GM12878 (cell line): ENCODE measurements at regions not wholly inside any gene's neighbourhood (a gene's known extent, or its start where the extent isn't known, plus 50 kb on each side); places are given as distances from the start of the nearest gene placed in this dataset.

Source experiments
- ATAC-seq: fragments of 200-7000 bp; cut with Tn5 transposase; 3 replicates; pipeline ENCODE4 v1.9.1; 2020; ENCODE audit warnings: mild to moderate bottlenecking, moderate library complexity
- BruUV-seq: library from RNA; stranded (reverse); fragments of 400-500 nt; replicated peaks from 2 replicates; lab custom pipeline; 2021; lab: Mats Ljungman, UMichigan
- CTCF ChIA-PET: fragments of 300-600 bp; sonication (Branson Sonifier 250); formaldehyde crosslinking; extraction: SDS; loops from one replicate; lab custom pipeline; 2021; ENCODE audit warnings: inconsistent platforms; lab: Yijun Ruan, JAX
- POLR2A ChIA-PET: fragments of 350-600 bp; formaldehyde crosslinking; extraction: SDS; loops from one replicate; lab custom pipeline; 2021; ENCODE audit warnings: inconsistent platforms; lab: Charles Lee
- RAD21 ChIA-PET: fragments of 300-600 bp; sonication (Branson Sonifier 250); formaldehyde crosslinking; loops from one replicate; lab custom pipeline; 2023; ENCODE audit warnings: antibody characterized with exemption; ENCODE audit not compliant: unreplicated experiment; lab: Charles Lee
- SMC1A ChIA-PET: fragments of 300-600 bp; sonication (Branson Sonifier 250); formaldehyde crosslinking; loops from one replicate; lab custom pipeline; 2023; ENCODE audit not compliant: unreplicated experiment, uncharacterized antibody; lab: Charles Lee
- DNase-seq: peaks from one replicate; pipeline ENCODE4 v3.0.0-alpha.2; 2011; ENCODE audit warnings: low read depth, low spot score
- FAIRE-seq: peaks from 3 replicates; lab custom pipeline; 2011; peaks lifted over from hg19 to GRCh38; lab: Jason Lieb, UNC
- H2AFZ ChIP-seq: 2 replicates; pipeline ENCODE4 v1.6.0; 2011; ENCODE audit warnings: low read depth, low read length, control low read depth; ENCODE audit not compliant: control insufficient read depth
- H3K27ac ChIP-seq: 2 replicates; pipeline ENCODE4 v1.5.1; 2011; ENCODE audit warnings: control low read depth; ENCODE audit not compliant: control insufficient read depth, insufficient read depth
- H3K27me3 ChIP-seq, 2 experiments: replicated peaks in 1 of 2; 2 replicates each; pipeline versions ENCODE4 v1.6.0 to v1.6.1; 2011; ENCODE audit warnings: low read length in 1 of 2; ENCODE audit not compliant: control insufficient read depth in 2 of 2, insufficient read depth in 2 of 2
- H3K36me3 ChIP-seq, 2 experiments: 2 replicates each; pipeline ENCODE4 v1.5.1; 2011; ENCODE audit warnings: low read length in 1 of 2; ENCODE audit not compliant: control insufficient read depth in 2 of 2, insufficient read depth in 2 of 2
- H3K4me1 ChIP-seq: 2 replicates; pipeline ENCODE4 v1.6.1; 2011; ENCODE audit warnings: mild to moderate bottlenecking, low read length, moderate library complexity, mixed read lengths; ENCODE audit not compliant: control insufficient read depth, insufficient read depth
- H3K4me2 ChIP-seq: 2 replicates; pipeline ENCODE4 v1.6.0; 2011; ENCODE audit warnings: control low read depth; ENCODE audit not compliant: control insufficient read depth, insufficient read depth
- H3K4me3 ChIP-seq: fragments of 200-600 bp; sonication (generic); 2 replicates; pipeline ENCODE4 v1.5.1; 2016
- H3K79me2 ChIP-seq: 2 replicates; pipeline ENCODE4 v1.6.0; 2011; ENCODE audit warnings: low read length; ENCODE audit not compliant: control insufficient read depth, insufficient read depth
- H3K9ac ChIP-seq: 2 replicates; pipeline ENCODE4 v1.8.0; 2011; ENCODE audit warnings: low read length, control low read depth, mixed read lengths; ENCODE audit not compliant: control insufficient read depth, insufficient read depth
- H3K9me3 ChIP-seq: replicated peaks from 3 replicates; pipeline ENCODE4 v1.5.1; 2011; ENCODE audit warnings: mild to moderate bottlenecking, low read length; ENCODE audit not compliant: control insufficient read depth, insufficient read depth
- H4K20me1 ChIP-seq: 2 replicates; pipeline ENCODE4 v1.6.0; 2011; ENCODE audit not compliant: control insufficient read depth, insufficient read depth
- EED ChIP-seq: sonication (generic); IDR thresholded peaks from 2 replicates; pipeline ENCODE4 v1.6.1; 2016; ENCODE audit warnings: antibody characterized with exemption, low read depth
- ETV6 ChIP-seq, 2 experiments: fragments of 450-650 bp in 1 of 2; IDR thresholded peaks in 1 of 2; conservative IDR thresholded peaks in 1 of 2; 2 replicates each; pipeline ENCODE4 v1.6.1; 2014; ENCODE audit warnings: antibody characterized with exemption in 1 of 2, borderline replicate concordance in 1 of 2, low read depth in 1 of 2, mild to moderate bottlenecking in 1 of 2, moderate library complexity in 1 of 2
- HCFC1 ChIP-seq: fragments of 150-350 bp; IDR thresholded peaks from 2 replicates; pipeline ENCODE4 v1.6.1; 2014; ENCODE audit warnings: low read length
- IRF4 ChIP-seq: IDR thresholded peaks from 2 replicates; pipeline ENCODE4 v1.6.1; 2011; ENCODE audit warnings: low read depth, low read length
- MEF2B ChIP-seq: fragments of 450-650 bp; IDR thresholded peaks from 2 replicates; pipeline ENCODE4 v1.6.1; 2018; ENCODE audit warnings: mild to moderate bottlenecking, moderate library complexity; ENCODE audit not compliant: partially characterized antibody, poor library complexity, severe bottlenecking
- NFXL1 ChIP-seq: fragments of 450-650 bp; IDR thresholded peaks from 2 replicates; pipeline ENCODE4 v1.6.1; 2017; ENCODE audit warnings: antibody characterized with exemption, mild to moderate bottlenecking, borderline replicate concordance
- PAX8 ChIP-seq: fragments of 450-650 bp; IDR thresholded peaks from 2 replicates; pipeline ENCODE4 v1.6.1; 2017; ENCODE audit warnings: mild to moderate bottlenecking, moderate library complexity
- POU2F2 ChIP-seq: IDR thresholded peaks from 3 replicates; pipeline ENCODE4 v1.6.1; 2011; ENCODE audit warnings: low read depth, mild to moderate bottlenecking, low read length, borderline replicate concordance
- SUZ12 ChIP-seq: fragments of 200-600 bp; sonication (generic); IDR thresholded peaks from one replicate; pipeline ENCODE4 v1.6.1; 2018; ENCODE audit warnings: antibody characterized with exemption, mild to moderate bottlenecking; ENCODE audit not compliant: unreplicated experiment
- ZBTB40 ChIP-seq: fragments of 450-650 bp; IDR thresholded peaks from 2 replicates; pipeline ENCODE4 v1.6.1; 2016; ENCODE audit warnings: mild to moderate bottlenecking, moderate library complexity, borderline replicate concordance
- ZNF687 ChIP-seq: fragments of 450-650 bp; IDR thresholded peaks from 2 replicates; pipeline ENCODE4 v1.6.1; 2017; ENCODE audit warnings: mild to moderate bottlenecking, moderate library complexity
- WGBS: methylation state at CpG from one replicate; pipeline ENCODE4 v1.1.6; 2016; ENCODE audit warnings: low lambda C conversion rate; ENCODE audit not compliant: insufficient replicate concordance, insufficient coverage; ENCODE audit errors: missing lambda C conversion rate; 5-methylcytosine and 5-hydroxymethylcytosine counted together
- in situ Hi-C: fragments of 300-500 bp; cut with MboI; formaldehyde crosslinking; loops from 9 replicates; pipeline ENCODE4 v1.14.3; 2018; ENCODE audit warnings: mixed read lengths
- intact Hi-C: fragments of 100-400 bp; cut with micrococcal nuclease; formaldehyde crosslinking; loops from one replicate; pipeline ENCODE4 v1.14.2; 2022; ENCODE audit not compliant: unreplicated experiment

- CTCF ChIA-PET = no interaction called here
- no peak overlapping the region for H3K4me2 ChIP-seq
- H3K4me3 ChIP-seq = no peak overlapping the region
- in situ Hi-C loops (no loop called here), intact Hi-C loops (no loop called here)
- ATAC-seq (no peak), DNase-seq (no peak), FAIRE-seq (no peak)
- H4K20me1 ChIP-seq = no peaks in the 10 kb centered on the region
- no peak for TF ChIP-seq EED
- TF ChIP-seq POU2F2 = no peak
- no peak for TF ChIP-seq PAX8
- no peak for TF ChIP-seq ZNF687
- TF ChIP-seq ZBTB40 = no peak
- no peak for TF ChIP-seq SUZ12
- no peak for TF ChIP-seq ETV6 (conservative IDR thresholded peaks at IDR 0.05 in 1 of 2, IDR thresholded peaks at IDR 0.05 in 1 of 2; ENCODE audit: borderline replicate concordance in 1 of 2, low read depth in 1 of 2)
- no peak for TF ChIP-seq MEF2B
- TF ChIP-seq HCFC1 = no peak
- no peak for TF ChIP-seq IRF4
- TF ChIP-seq NFXL1 = no peak
- no peaks in the 10 kb centered on the region for H3K27me3 ChIP-seq
- RAD21 ChIA-PET = no interaction called here
- no peak overlapping the region for H3K27ac ChIP-seq
- H3K79me2 ChIP-seq = no peaks in the 10 kb centered on the region
- no peaks in the 10 kb centered on the region for H3K4me1 ChIP-seq
- no peak overlapping the region for H3K9ac ChIP-seq
- POLR2A ChIA-PET = no interaction called here
- 38% methylated on average over 2 of the region's 2 CpGs for WGBS
- SMC1A ChIA-PET = no interaction called here
- no peak overlapping the region for H2AFZ ChIP-seq
- H3K36me3 ChIP-seq = no peaks in the 10 kb centered on the region
- H3K9me3 ChIP-seq = no peaks in the 10 kb centered on the region
- BruUV-seq = no TSS peak
Observed at GRCh38 chr4:135098061-135098460, 896.5 kb upstream of the PABPC4L start.
